Bronchial epithelial cell (primary cell): ENCODE measurements at regions not wholly inside any gene's neighbourhood (a gene's known extent, or its start where the extent isn't known, plus 50 kb on each side); places are given as distances from the start of the nearest gene placed in this dataset.
A peak's percentile ranks its signal among the peaks of the same experiment; 100 is the strongest.

ENCODE experiments used
- DNase-seq: peaks from one replicate; pipeline ENCODE4 v3.0.0-alpha.2; 2010; ENCODE audit warnings: low read depth
- FAIRE-seq: peaks from 2 replicates; lab custom pipeline; 2011; peaks lifted over from hg19 to GRCh38; lab: Jason Lieb, UNC
- H3K27me3 ChIP-seq: 2 replicates; pipeline ENCODE4 v1.5.1; 2011; ENCODE audit warnings: low read length; ENCODE audit not compliant: control insufficient read depth, insufficient read depth
- H3K36me3 ChIP-seq: 2 replicates; pipeline ENCODE4 v1.5.1; 2011; ENCODE audit warnings: low read length; ENCODE audit not compliant: control insufficient read depth, insufficient read depth
- H3K4me3 ChIP-seq: 2 replicates; pipeline ENCODE4 v1.5.1; 2011; ENCODE audit warnings: mild to moderate bottlenecking, low read depth, low read length, control low read depth
- TF ChIP-seq, protein P1 (sequence below): IDR thresholded peaks from 2 replicates; pipeline ENCODE4 v1.5.1; 2011; ENCODE audit warnings: mild to moderate bottlenecking, moderate library complexity, low read length, control low read depth, inconsistent platforms; ENCODE audit not compliant: insufficient read depth, severe bottlenecking

- Histone ChIP-seq H3K36me3 (no peaks in the 10 kb centered on the region), H3K4me3 (no peak overlapping the region), H3K27me3 (no peaks in the 10 kb centered on the region)
- FAIRE-seq (no peak), DNase-seq (peak; percentile 68)
- TF ChIP-seq, protein P1, sequence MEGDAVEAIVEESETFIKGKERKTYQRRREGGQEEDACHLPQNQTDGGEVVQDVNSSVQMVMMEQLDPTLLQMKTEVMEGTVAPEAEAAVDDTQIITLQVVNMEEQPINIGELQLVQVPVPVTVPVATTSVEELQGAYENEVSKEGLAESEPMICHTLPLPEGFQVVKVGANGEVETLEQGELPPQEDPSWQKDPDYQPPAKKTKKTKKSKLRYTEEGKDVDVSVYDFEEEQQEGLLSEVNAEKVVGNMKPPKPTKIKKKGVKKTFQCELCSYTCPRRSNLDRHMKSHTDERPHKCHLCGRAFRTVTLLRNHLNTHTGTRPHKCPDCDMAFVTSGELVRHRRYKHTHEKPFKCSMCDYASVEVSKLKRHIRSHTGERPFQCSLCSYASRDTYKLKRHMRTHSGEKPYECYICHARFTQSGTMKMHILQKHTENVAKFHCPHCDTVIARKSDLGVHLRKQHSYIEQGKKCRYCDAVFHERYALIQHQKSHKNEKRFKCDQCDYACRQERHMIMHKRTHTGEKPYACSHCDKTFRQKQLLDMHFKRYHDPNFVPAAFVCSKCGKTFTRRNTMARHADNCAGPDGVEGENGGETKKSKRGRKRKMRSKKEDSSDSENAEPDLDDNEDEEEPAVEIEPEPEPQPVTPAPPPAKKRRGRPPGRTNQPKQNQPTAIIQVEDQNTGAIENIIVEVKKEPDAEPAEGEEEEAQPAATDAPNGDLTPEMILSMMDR: peak; percentile 51
These were observed 53.1 kb upstream of the TYRP1 start for GRCh38 chr9:12640016-12640587.

- Histone ChIP-seq H3K27me3 (no peaks in the 10 kb centered on the region), H3K4me3 (no peak overlapping the region), H3K36me3 (no peaks in the 10 kb centered on the region)
- TF ChIP-seq, protein P1: no peak
- DNase-seq: no peak
- FAIRE-seq: no peak
These were observed 52.1 kb upstream of the TYRP1 start for GRCh38 chr9:12640866-12641636.
